ENCODE measurements at regions not wholly inside any gene's neighbourhood (a gene's known extent, or its start where the extent isn't known, plus 50 kb on each side); places are given as distances from the start of the nearest gene placed in this dataset.

DNA sequence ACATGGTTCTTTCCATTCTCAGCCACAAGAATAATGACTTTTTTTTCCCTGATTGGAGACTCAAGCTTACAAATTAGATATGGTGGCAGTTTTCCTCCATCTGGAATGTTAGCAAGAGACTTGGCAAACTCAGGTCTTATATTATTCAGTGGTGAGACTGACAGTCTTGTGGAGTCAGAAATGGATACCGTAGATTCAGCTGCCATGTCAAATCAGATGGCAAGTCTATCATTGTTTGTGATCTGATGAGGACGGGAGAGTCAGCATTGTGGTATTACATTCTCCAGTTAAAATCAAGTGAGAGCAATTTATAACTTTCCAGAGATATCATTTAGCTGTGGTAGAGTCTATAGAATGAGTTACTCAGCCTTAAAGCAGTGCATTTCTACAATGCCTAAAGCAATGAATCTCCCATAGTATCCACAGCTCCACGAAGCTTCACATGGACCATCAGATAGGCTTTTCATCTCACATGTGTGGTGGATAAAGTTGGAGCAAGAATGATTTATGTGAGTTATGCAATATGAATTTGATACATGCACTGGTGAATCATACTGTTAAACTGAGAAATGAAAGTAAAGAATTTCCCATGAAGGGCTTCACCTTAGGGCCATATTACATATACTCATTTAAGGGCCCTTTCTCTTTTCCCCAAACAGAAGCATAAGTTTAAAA is 430.6 kb downstream of the ZNF608 start:
- peak; percentile 26 for DNase-seq (ENCODE audit: low spot score)

GRCh38 chr5:124310453-124310852 is 436.0 kb downstream of the ZNF608 start:
- DNase-seq (ENCODE audit: low spot score), result peak; percentile 25

- no peak for DNase-seq (ENCODE audit: low spot score)
Measured at GRCh38 chr5:124309241-124309980, 437.0 kb downstream of the ZNF608 start.

DNA sequence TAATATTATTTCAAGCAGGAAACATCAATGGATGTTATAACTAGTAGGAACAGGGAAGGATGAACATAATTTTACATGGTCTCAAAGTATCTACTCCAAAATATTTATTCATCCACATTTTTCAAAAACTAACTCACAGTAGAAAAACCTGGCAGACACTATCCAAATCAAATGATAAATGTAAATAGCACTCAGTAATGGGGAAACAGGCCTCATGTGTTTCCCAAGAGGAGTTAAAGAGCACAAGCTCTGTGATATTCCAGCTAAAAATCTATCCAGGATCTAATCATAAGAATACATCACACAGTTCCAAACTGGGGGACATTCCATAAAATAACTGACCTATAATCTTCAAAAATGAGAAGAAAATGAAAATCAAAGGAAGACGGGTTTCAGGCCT is 443.1 kb downstream of the ZNF608 start:
- no peak for DNase-seq (ENCODE audit: low spot score)

- no peak for DNase-seq (ENCODE audit: low spot score)
Measured at GRCh38 chr5:124302533-124302932, 443.9 kb downstream of the ZNF608 start.

GRCh38 chr5:124301850-124302249 is 444.6 kb downstream of the ZNF608 start:
- DNase-seq (ENCODE audit: low spot score), result no peak

GRCh38 chr5:124300815-124301621 is 445.4 kb downstream of the ZNF608 start:
- DNase-seq (ENCODE audit: low spot score), result no peak

GRCh38 chr5:124297826-124298225 is 448.6 kb downstream of the ZNF608 start:
- no peak for DNase-seq (ENCODE audit: low spot score)

GRCh38 chr5:124292322-124292855 is 454.1 kb downstream of the ZNF608 start:
- no peak for DNase-seq (ENCODE audit: low spot score)

- peak; percentile 100 for DNase-seq (ENCODE audit: low spot score)
Measured at GRCh38 chr5:124289641-124290311, 456.7 kb downstream of the ZNF608 start.

- DNase-seq (ENCODE audit: low spot score), result peak; percentile 66
Measured at GRCh38 chr5:124289130-124289529, 457.3 kb downstream of the ZNF608 start.

GRCh38 chr5:124287813-124288212 is 458.6 kb downstream of the ZNF608 start:
- DNase-seq (ENCODE audit: low spot score), result no peak

DNA sequence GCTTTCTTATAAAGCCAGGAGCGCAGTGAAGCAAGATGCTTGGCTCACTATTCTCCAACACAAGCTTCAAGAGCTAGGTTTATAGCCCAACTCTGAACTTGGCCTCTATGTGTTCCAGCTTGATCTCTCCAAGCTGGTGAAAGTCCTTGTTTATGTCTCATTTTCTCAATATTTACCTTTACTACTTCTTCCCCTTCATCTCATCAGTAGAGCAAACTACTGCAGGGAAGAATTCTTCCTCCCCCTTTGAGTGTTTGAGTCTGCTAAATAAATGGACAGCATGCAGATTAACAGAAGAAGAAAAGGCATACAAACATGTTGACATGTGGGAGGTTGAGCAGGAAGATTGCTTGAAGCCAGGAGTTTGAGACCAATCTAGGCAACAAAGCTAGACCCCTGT is 460.7 kb downstream of the ZNF608 start:
- no peak for DNase-seq (ENCODE audit: low spot score)

- DNase-seq (ENCODE audit: low spot score), result no peak
Measured at GRCh38 chr5:124285071-124285470, 461.4 kb downstream of the ZNF608 start.

- no peak for DNase-seq (ENCODE audit: low spot score)
Measured at GRCh38 chr5:124283031-124283430, 463.4 kb downstream of the ZNF608 start.

DNA sequence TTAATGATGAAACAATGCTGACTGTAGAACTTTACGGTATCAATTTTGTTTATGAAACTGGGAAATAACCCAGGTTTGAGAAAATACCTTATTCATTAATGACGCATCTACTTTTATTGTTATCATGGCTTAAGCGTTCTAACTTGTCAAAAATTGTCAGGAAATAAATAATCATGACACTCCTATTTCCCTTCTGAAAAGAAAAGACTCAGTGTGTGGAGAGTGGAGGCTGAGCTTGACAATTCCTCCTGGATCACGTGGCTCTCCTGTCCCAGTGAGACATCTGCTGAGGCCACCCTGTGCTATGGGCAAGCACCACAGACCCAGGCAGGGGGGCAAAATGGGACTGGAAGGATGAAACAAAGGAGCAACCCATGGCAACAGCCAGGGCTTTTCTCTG is 466.4 kb downstream of the ZNF608 start:
- no peak for DNase-seq (ENCODE audit: low spot score)

DNA sequence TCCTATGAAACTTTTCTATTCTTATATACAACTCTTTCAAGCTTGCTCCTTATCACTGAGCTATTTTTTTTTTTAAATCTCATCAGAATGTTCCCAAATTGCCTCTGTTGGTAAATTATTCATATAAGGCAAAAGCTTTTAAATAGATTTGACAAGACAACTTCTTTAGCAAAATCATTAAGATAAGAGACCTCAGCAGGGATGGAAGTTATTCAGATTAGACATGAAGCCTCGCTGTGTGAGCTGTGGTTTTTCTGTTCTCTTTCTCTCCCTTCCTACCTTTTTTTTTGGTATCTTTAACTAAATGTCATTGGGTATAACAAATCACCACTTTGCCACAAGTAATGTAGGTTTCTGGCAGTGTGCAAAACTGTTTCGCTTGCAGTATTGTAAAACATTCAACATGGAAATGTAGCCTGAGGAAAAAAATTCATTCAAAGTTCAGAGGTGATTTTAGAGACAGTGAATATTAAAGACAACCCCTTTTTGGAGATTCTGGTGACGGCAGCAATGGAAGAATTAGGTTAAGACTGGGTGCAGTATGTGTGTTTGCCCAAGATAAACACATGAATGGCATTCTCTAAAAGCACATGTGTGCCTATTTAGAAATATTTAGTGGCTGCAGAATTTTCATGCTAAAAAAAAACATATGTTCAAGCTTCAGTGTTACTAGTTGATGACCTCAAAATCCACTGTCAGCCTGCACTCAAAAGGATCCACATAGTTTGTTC is 467.1 kb downstream of the ZNF608 start:
- no peak for DNase-seq (ENCODE audit: low spot score)

GRCh38 chr5:124278636-124279035 is 467.8 kb downstream of the ZNF608 start:
- DNase-seq (ENCODE audit: low spot score), result no peak

- DNase-seq (ENCODE audit: low spot score), result no peak
Measured at GRCh38 chr5:124277767-124278545, 468.5 kb downstream of the ZNF608 start.

DNA sequence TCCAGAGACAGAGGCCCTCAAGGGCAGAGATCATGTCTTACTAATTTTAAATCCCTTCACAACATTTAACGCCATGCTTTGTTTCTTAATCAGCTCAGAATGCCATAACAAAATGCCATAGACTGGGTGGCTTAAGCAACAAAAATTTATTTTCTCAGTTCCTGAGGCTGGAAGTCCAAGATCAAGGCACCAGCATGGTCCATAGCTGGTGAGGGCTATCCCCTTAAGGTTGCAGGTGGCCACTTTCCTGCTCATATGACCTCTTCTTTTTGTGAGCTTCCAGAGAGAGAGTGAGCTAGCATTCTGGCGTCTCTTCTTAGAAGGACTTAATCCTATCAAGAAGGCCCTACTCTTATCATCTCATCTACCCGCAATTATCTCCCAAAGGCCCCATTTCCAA is 470.3 kb downstream of the ZNF608 start:
- DNase-seq (ENCODE audit: low spot score), result no peak

DNA sequence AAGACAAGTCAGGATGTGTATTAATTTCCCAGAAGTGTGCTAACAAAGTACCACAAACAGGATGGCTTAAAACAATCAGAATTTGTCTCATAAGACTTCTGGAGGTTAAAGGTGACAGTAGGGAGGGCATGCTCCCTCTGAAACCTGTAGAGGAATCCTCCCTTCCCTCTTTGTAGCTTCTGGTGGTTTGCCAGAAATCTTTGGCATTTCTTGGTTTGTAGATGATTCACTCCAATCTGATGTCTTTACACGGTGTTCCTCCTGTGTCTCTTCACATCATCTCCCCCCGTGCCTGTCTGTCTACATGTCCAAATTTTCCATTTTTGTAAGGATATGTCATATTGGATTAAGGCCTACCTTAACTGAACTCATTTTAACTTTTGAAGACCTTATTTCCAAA is 471.5 kb downstream of the ZNF608 start:
- DNase-seq (ENCODE audit: low spot score), result no peak

Measured in SW480 (cell line).